ENCODE measurements at regions not wholly inside any gene's neighbourhood (a gene's known extent, or its start where the extent isn't known, plus 50 kb on each side); places are given as distances from the start of the nearest gene placed in this dataset.
"Not testable (repeated sequence)": the region's sequence is repeated elsewhere in the genome, so short reads cannot be mapped to it uniquely, and the experiment has no call there.

- no peak for ATAC-seq
Measured at GRCh38 chr20:55937283-55937682, 68.0 kb downstream of the CBLN4 start.

DNA sequence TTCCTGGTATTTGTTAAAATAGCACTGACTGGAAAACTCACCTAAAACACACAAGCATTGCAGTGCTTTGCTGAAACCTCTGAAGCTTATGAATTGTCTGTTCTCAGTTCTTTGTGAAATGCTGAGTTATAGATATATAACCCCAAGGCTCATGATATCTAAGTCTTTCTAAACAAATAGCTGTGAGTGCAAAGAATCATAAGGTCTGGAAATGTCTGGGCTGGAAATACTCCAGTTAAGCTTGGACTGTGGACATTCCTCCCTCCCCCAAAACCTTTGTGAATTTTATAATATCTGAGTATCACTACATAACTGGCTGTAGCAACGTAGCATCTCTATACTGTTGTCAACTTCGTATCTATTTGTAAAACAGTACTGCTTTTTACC is 69.1 kb downstream of the CBLN4 start:
- ATAC-seq: no peak

- no peak for ATAC-seq
Measured at GRCh38 chr20:55935448-55936208, 69.7 kb downstream of the CBLN4 start.

DNA sequence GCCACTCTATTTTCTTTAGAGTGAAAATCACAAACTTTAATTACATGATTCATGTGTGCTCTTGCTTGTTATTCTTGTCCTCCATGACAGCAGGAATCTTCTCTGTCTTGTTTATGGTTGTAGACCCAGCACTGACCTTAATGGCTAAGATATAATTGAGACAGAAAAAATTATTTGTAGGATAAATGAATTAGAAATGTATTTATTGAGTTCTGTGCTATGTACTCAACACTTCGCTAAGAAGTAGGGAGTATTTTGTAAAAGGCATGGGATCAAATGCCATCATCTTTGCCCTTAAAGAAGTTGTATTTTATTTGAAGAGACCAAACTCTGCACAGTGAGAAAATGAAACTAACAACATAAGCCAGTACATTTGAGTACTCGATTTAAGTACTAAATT is 71.2 kb downstream of the CBLN4 start:
- ATAC-seq: no peak

GRCh38 chr20:55930876-55931275 is 74.4 kb downstream of the CBLN4 start:
- ATAC-seq: not testable (repeated sequence)

DNA sequence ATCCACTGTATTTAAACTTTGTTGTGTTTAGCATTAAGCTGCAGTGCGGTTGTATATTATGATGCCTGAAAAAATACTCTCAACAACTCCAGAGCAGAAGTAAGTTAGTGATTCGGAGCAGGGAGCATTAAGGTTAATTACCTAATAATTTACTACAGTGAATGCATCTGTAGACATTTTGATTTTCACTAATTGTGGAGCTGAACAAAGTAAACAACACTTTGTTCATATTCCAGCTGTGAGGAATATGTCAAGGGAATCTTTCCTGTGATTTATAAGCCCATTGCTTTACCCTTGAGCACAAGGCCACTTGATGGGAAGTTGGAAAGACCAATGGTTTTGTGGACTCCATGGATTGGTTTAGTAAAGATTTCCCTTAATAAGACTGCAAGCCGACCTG is 77.1 kb downstream of the CBLN4 start:
- ATAC-seq: no peak

DNA sequence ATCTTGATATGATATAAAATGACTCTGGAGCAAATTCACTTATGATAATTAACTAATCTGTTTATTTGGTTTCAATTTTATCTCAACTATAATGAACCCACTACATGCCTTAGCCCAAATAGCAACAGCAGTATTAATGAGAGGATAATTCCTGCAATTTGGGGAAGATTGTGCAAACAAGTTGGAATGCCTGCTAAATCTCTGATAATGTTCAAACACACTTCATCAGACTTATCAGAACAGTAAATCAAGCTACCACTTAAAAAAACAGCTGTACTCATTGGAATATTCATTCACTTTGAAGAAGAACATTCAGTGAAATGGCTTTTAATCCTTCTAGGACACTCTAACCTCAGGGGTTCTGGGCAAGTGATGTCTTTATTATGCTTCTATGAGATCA is 85.4 kb downstream of the CBLN4 start:
- no peak for ATAC-seq

GRCh38 chr20:55919319-55919718 is 86.0 kb downstream of the CBLN4 start:
- no peak for ATAC-seq

GRCh38 chr20:55918471-55918870 is 86.8 kb downstream of the CBLN4 start:
- ATAC-seq: no peak

DNA sequence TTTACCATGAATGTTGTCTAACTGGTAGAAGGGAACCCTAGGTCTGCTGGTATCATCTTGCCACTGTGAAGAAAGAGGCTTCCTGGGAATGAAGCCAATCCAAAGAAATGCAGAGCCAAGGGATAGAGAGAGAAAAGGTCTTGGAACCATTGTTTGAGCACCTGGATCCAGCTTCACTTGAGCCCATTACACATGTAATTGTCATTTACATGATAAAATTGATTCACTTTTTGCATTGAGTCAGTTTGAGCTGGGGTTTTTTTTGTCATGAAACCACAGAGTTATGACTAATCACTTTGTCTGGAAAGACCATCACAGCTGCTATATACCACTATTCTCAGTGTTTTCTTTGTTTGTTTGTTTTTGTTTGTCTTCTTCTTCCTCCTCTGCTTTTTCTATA is 112.3 kb downstream of the CBLN4 start:
- ATAC-seq: no peak

DNA sequence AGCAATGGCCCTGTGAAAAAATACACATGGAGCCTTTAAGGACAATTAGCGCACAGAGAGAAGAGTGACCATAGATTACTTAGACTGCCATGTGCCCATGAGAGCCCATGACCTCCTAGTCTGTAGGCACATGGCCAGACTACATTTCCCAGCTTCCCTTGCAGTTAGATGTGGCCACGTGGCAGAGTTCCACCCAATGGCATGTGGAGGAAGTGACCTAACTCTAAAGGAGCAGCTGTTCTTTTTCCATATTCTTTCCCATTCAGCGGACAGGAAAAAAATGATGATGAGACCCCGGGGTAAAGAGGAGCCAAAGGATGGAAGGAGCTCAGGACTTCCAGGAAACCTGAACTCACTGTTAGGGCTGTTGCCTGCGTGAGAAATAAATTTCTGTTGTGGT is 116.6 kb downstream of the CBLN4 start:
- no peak for ATAC-seq

GRCh38 chr20:55882910-55883309 is 122.4 kb downstream of the CBLN4 start:
- ATAC-seq: no peak

- ATAC-seq: no peak
Measured at GRCh38 chr20:55882286-55882685, 123.0 kb downstream of the CBLN4 start.

GRCh38 chr20:55881204-55881603 is 124.1 kb downstream of the CBLN4 start:
- ATAC-seq: no peak

- ATAC-seq: no peak
Measured at GRCh38 chr20:55880361-55880760, 125.0 kb downstream of the CBLN4 start.

GRCh38 chr20:55855052-55855451 is 150.3 kb downstream of the CBLN4 start:
- ATAC-seq: no peak

- no peak for ATAC-seq
Measured at GRCh38 chr20:55830121-55830827, 175.0 kb downstream of the CBLN4 start.

DNA sequence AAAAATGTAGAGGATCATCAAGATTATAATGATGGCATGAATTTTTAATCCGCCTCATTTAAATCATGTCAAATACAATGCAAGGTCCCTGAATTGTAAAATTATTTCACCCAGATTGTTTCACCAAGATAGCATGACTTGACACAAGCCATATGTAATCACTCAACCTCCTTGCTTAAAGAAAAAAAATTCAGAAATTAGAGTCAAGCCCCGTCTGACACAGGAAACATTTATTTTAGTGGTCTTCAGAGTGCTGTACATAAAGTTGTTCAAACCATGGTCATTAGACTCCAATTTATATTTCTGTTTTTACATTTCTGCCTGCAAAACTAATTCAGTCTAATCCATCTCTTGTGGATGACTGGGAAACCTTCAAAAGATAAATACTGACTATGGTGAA is 200.2 kb downstream of the CBLN4 start:
- ATAC-seq: no peak

GRCh38 chr20:55800552-55801245 is 204.6 kb downstream of the CBLN4 start:
- no peak for ATAC-seq

- no peak for ATAC-seq
Measured at GRCh38 chr20:55793986-55794385, 211.3 kb downstream of the CBLN4 start.

DNA sequence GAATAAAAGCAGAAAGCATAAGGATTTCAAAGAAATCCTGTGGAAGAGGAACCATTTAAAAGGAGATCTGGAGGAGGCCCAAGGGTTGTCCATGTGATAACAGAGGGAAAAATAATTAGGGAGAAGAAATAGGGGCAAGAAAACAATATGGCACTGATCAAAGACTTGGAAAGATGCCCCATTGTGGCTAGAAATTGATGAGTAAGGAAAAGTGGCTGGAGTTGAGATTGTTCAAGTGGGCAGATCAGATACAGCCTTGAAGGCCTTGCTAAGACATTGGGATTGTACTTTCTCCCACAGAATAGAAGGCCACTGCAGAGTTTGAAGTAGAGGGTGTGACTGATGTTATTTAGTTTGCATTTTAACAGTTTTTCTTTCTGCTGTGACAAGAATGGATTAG is 213.3 kb downstream of the CBLN4 start:
- ATAC-seq: no peak

DNA sequence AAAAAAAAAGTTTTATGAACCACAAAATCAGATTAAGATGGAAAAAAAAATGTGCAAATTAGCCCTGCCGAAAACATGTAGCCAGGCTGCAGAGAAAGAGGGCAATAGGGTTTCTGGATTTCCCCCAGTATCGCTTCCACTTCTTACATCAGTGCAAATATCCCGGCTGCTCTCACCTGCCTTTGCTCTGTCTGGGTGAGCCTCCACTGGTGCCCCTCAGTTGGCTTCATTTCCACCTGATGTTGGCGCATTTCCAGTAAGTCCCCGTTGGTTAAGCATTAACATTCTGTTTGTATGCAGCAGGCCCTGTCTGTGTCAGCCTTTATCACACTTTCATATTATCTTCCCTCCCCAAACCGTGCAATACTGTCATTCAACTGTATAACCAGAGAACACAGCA is 215.1 kb downstream of the CBLN4 start:
- ATAC-seq: no peak

GRCh38 chr20:55784036-55784435 is 221.3 kb downstream of the CBLN4 start:
- ATAC-seq: no peak

- ATAC-seq: no peak
Measured at GRCh38 chr20:55783381-55783780, 221.9 kb downstream of the CBLN4 start.

Data from esophagus mucosa (tissue), 1 donor.